H1 (cell line): ENCODE measurements at regions not wholly inside any gene's neighbourhood (a gene's known extent, or its start where the extent isn't known, plus 50 kb on each side); places are given as distances from the start of the nearest gene placed in this dataset.

Source experiments
- CTCF ChIA-PET: fragments of 300-600 bp; sonication (Branson Sonifier 250); formaldehyde crosslinking; loops from one replicate; lab custom pipeline; 2021; ENCODE audit not compliant: partially characterized antibody; lab: Charles Lee
- POLR2A ChIA-PET: fragments of 300-600 bp; sonication (Branson Sonifier 250); formaldehyde crosslinking; loops from one replicate; lab custom pipeline; 2021; ENCODE audit warnings: inconsistent platforms; ENCODE audit not compliant: partially characterized antibody; lab: Charles Lee
- DNase-seq, 2 experiments: peaks; one replicate each; pipeline versions ENCODE4 v3.0.0 to v3.0.0-alpha.2; 2010 to 2022; ENCODE audit warnings: low spot score in 2 of 2, low read depth in 1 of 2, mixed read lengths in 1 of 2
- FAIRE-seq: peaks from 2 replicates; lab custom pipeline; 2011; peaks lifted over from hg19 to GRCh38; lab: Jason Lieb, UNC
- H2AFZ ChIP-seq: 2 replicates; pipeline ENCODE4 v1.8.1; 2012; ENCODE audit warnings: low read length, inconsistent platforms
- H2AK5ac ChIP-seq: 2 replicates; pipeline ENCODE4 v1.6.1; 2013; ENCODE audit warnings: low read depth, low read length
- H2BK120ac ChIP-seq: replicated peaks from 2 replicates; pipeline ENCODE3; 2013; ENCODE audit warnings: low read depth, low read length, inconsistent platforms
- H2BK12ac ChIP-seq: 2 replicates; pipeline ENCODE4 v1.6.1; 2013; ENCODE audit warnings: low read depth, low read length
- H2BK15ac ChIP-seq: 2 replicates; pipeline ENCODE4 v1.6.1; 2013; ENCODE audit warnings: low read length
- H2BK20ac ChIP-seq: 2 replicates; pipeline ENCODE4 v1.6.1; 2013; ENCODE audit warnings: low read length
- H2BK5ac ChIP-seq: 2 replicates; pipeline ENCODE4 v1.6.1; 2013; ENCODE audit warnings: low read depth, low read length
- H3K14ac ChIP-seq: 2 replicates; pipeline ENCODE4 v1.6.1; 2013; ENCODE audit warnings: inconsistent platforms; ENCODE audit not compliant: insufficient read length
- H3K18ac ChIP-seq: 2 replicates; pipeline ENCODE4 v1.6.1; 2013; ENCODE audit warnings: low read length; ENCODE audit errors: extremely low read depth
- H3K23ac ChIP-seq: 2 replicates; pipeline ENCODE4 v1.6.1; 2013; ENCODE audit warnings: inconsistent platforms; ENCODE audit not compliant: insufficient read length
- H3K23me2 ChIP-seq: 2 replicates; pipeline ENCODE4 v1.6.1; 2013; ENCODE audit warnings: low read depth, low read length
- H3K27ac ChIP-seq: 2 replicates; pipeline ENCODE4 v1.6.1; 2011; ENCODE audit warnings: low read depth, low read length, inconsistent platforms
- H3K27me3 ChIP-seq, 4 experiments: replicated peaks in 1 of 4; 1 replicate in 1 of 4; 2 replicates in 3 of 4; pipeline versions ENCODE4 v1.6.1 to v1.8.1; 2011 to 2013; ENCODE audit warnings: low read length in 3 of 4, mild to moderate bottlenecking in 3 of 4, inconsistent platforms in 2 of 4, mixed read lengths in 2 of 4, moderate library complexity in 1 of 4; ENCODE audit not compliant: control insufficient read depth in 3 of 4, insufficient read depth in 3 of 4; ENCODE audit errors: extremely low read depth in 1 of 4
- H3K36me3 ChIP-seq, 4 experiments: 2 replicates each; pipeline versions ENCODE4 v1.6.1 to v1.8.1; 2011 to 2013; ENCODE audit warnings: mild to moderate bottlenecking in 4 of 4, low read length in 3 of 4, moderate library complexity in 2 of 4, control low read depth in 1 of 4, inconsistent platforms in 1 of 4; ENCODE audit not compliant: insufficient read depth in 4 of 4, control insufficient read depth in 2 of 4
- H3K4ac ChIP-seq: replicated peaks from 2 replicates; pipeline ENCODE3; 2013; ENCODE audit warnings: low read length, low read depth, mixed read lengths, inconsistent platforms; ENCODE audit not compliant: insufficient read length
- H3K4me1 ChIP-seq, 4 experiments: replicated peaks in 1 of 4; 1 replicate in 1 of 4; 2 replicates in 3 of 4; pipeline versions ENCODE4 v1.6.1 to v1.8.1; 2011 to 2013; ENCODE audit warnings: low read length in 3 of 4, inconsistent platforms in 2 of 4, mixed read lengths in 1 of 4; ENCODE audit not compliant: insufficient read depth in 4 of 4, control insufficient read depth in 3 of 4
- H3K4me2 ChIP-seq, 2 experiments: 2 replicates each; pipeline versions ENCODE4 v1.6.1 to v1.8.1; 2011 to 2013; ENCODE audit warnings: low read depth in 2 of 2, low read length in 2 of 2, control low read depth in 1 of 2, inconsistent platforms in 1 of 2, mild to moderate bottlenecking in 1 of 2; ENCODE audit not compliant: insufficient read depth in 1 of 2
- H3K4me3 ChIP-seq, 4 experiments: fragments of 200-600, 300-600 bp in 1 of 4; sonication (generic), shearing (Covaris generic), sonication (Bioruptor Twin) in 1 of 4; 2 replicates each; pipeline versions ENCODE4 v1.5.1 to v1.8.1; 2011 to 2016; ENCODE audit warnings: low read length in 4 of 4, low read depth in 3 of 4, control low read depth in 2 of 4, inconsistent platforms in 2 of 4, mild to moderate bottlenecking in 2 of 4, mixed read lengths in 1 of 4, moderate library complexity in 1 of 4; ENCODE audit not compliant: insufficient read depth in 2 of 4; ENCODE audit errors: extremely low read depth in 1 of 4
- H3K56ac ChIP-seq: replicated peaks from 2 replicates; pipeline ENCODE3; 2013; ENCODE audit warnings: low read depth, mild to moderate bottlenecking, mixed read lengths, low read length, inconsistent platforms; ENCODE audit not compliant: insufficient read length
- H3K79me1 ChIP-seq: 2 replicates; pipeline ENCODE4 v1.6.1; 2013; ENCODE audit warnings: low read depth, low read length, control low read depth
- H3K79me2 ChIP-seq, 2 experiments: 2 replicates each; pipeline versions ENCODE4 v1.6.1 to v1.8.1; 2012 to 2013; ENCODE audit warnings: low read length in 2 of 2, mild to moderate bottlenecking in 2 of 2, inconsistent platforms in 1 of 2; ENCODE audit not compliant: insufficient read depth in 2 of 2, control insufficient read depth in 1 of 2
- H3K9ac ChIP-seq, 4 experiments: replicated peaks in 1 of 4; 1 replicate in 1 of 4; 2 replicates in 3 of 4; pipeline versions ENCODE4 v1.6.1 to v1.8.1; 2011 to 2013; ENCODE audit warnings: low read depth in 3 of 4, low read length in 3 of 4, control low read depth in 2 of 4, mild to moderate bottlenecking in 2 of 4, moderate library complexity in 2 of 4, inconsistent platforms in 1 of 4; ENCODE audit errors: extremely low read depth in 1 of 4
- H3K9me3 ChIP-seq, 2 experiments: 2 replicates each; pipeline versions ENCODE4 v1.6.1 to v1.8.1; 2012 to 2013; ENCODE audit warnings: mild to moderate bottlenecking in 2 of 2, moderate library complexity in 2 of 2, control low read depth in 1 of 2, inconsistent platforms in 1 of 2, low read depth in 1 of 2, low read length in 1 of 2, mixed read lengths in 1 of 2; ENCODE audit not compliant: insufficient read depth in 2 of 2
- H4K20me1 ChIP-seq, 2 experiments: replicated peaks in 1 of 2; 2 replicates each; pipeline versions ENCODE3 to v1.8.1; 2011 to 2013; ENCODE audit warnings: inconsistent platforms in 2 of 2, low read length in 2 of 2, mild to moderate bottlenecking in 1 of 2; ENCODE audit not compliant: insufficient read depth in 2 of 2, control insufficient read depth in 1 of 2
- H4K5ac ChIP-seq: 2 replicates; pipeline ENCODE4 v1.6.1; 2013; ENCODE audit warnings: low read length, low read depth, mixed read lengths, inconsistent platforms; ENCODE audit not compliant: insufficient read length
- H4K8ac ChIP-seq: 2 replicates; pipeline ENCODE4 v1.8.0; 2013; ENCODE audit warnings: mild to moderate bottlenecking, moderate library complexity, low read length, inconsistent platforms; ENCODE audit not compliant: insufficient read depth; ENCODE audit errors: extremely low read depth
- H4K91ac ChIP-seq: replicated peaks from 2 replicates; pipeline ENCODE3; 2013; ENCODE audit warnings: low read length, mixed read lengths, inconsistent platforms; ENCODE audit not compliant: insufficient read length
- CTBP2 ChIP-seq: IDR thresholded peaks from 2 replicates; pipeline ENCODE4 v1.7.0; 2011; ENCODE audit warnings: borderline replicate concordance, mild to moderate bottlenecking, moderate library complexity, mixed read lengths, low read length; ENCODE audit not compliant: insufficient read depth, insufficient read length
- GABPA ChIP-seq: IDR thresholded peaks from 2 replicates; pipeline ENCODE4 v1.6.1; 2011; ENCODE audit warnings: mild to moderate bottlenecking, low read length, moderate library complexity, borderline replicate concordance; ENCODE audit not compliant: insufficient read depth
- JUND ChIP-seq: IDR thresholded peaks from 2 replicates; pipeline ENCODE4 v1.6.1; 2011; ENCODE audit warnings: mild to moderate bottlenecking, improper control_type of control experiment, low read length
- RNF2 ChIP-seq: fragments of 200-900, 300-1000 bp; sonication (generic); IDR thresholded peaks from 2 replicates; pipeline ENCODE4 v1.7.1; 2016; ENCODE audit warnings: borderline replicate concordance, low read depth, mild to moderate bottlenecking, antibody characterized with exemption, low read length; ENCODE audit not compliant: poor library complexity, severe bottlenecking; ENCODE audit errors: missing control alignments
- WGBS, 2 experiments: shearing (Covaris generic) in 1 of 2; methylation state at CpG; one replicate each; pipeline versions ENCODE4 v1.1.6 to v1.1.7; 2013 to 2015; ENCODE audit warnings: low lambda C conversion rate in 2 of 2, mixed read lengths in 2 of 2, inconsistent platforms in 1 of 2, low coverage in 1 of 2, missing lambda C conversion rate in 1 of 2; ENCODE audit not compliant: insufficient replicate concordance in 2 of 2, insufficient coverage in 1 of 2, insufficient read length in 1 of 2; ENCODE audit errors: extremely low coverage in 1 of 2, missing lambda C conversion rate in 1 of 2; 5-methylcytosine and 5-hydroxymethylcytosine counted together

DNA sequence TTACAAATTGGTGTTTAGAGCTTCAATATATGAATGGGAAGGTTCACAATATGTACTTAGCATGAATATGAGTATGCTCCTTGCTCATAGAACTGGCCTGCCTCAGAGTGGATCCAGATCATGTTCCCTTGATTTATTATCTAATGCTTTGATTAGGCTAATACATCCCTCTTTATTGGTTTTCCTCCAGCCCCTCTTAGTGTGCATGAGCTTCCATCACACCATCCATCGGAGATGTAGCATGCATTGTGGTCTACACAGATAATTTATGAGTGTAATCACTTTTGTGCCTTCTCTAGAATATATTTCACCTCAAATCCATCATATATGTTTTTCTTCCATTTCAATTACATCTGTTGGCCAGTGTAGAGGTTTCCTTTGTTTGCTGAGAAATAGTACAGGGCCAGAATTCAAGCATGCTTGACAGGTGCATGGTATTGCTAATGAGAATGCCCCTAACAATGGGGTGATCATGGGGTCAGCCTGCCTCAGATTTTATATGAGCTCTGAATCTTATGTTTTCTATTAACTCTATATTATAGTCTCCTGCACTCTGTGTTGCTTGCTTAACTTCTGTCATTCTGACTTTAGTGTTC, 786.4 kb upstream of the ARPP21 start:
- Histone ChIP-seq H3K4me1 (peaks cover 0 to 5% (median 0%) of the 10 kb centered on the region in 4 experiments; a peak in 1 of 7 replicates), H2BK15ac (no peak overlapping the region), H3K9ac (no peak overlapping the region), H2BK120ac (no peak overlapping the region), H3K56ac (no peak overlapping the region), H3K9me3 (no peaks in the 10 kb centered on the region), H2BK20ac (no peak overlapping the region), H4K20me1 (no peaks in the 10 kb centered on the region), H3K18ac (no peak overlapping the region), H4K91ac (no peak overlapping the region), H3K79me2 (no peaks in the 10 kb centered on the region), H3K4ac (no peak overlapping the region), H2AFZ (no peak overlapping the region), H3K23me2 (no peaks in the 10 kb centered on the region), H4K8ac (no peak overlapping the region), H3K14ac (no peak overlapping the region), H2AK5ac (no peak overlapping the region), H4K5ac (no peak overlapping the region), H3K36me3 (no peaks in the 10 kb centered on the region), H3K27me3 (no peaks in the 10 kb centered on the region), H3K27ac (no peak overlapping the region), H2BK12ac (no peak overlapping the region), H2BK5ac (no peak overlapping the region), H3K4me2 (no peak overlapping the region), H3K23ac (no peak overlapping the region), H3K79me1 (no peaks in the 10 kb centered on the region), H3K4me3 (no peak overlapping the region)
- ChIA-PET CTCF (no interaction called here), POLR2A (no interaction called here)
- FAIRE-seq (no peak), DNase-seq (no peak)
- TF ChIP-seq JUND = no peak
- no peak for TF ChIP-seq GABPA
- no peak for TF ChIP-seq RNF2
- TF ChIP-seq CTBP2 = no peak
- 74% methylated on average over 1 of the region's 1 CpG; no CpG with 5 or more reads in 1 of the 2 experiments for WGBS, 2 experiments
